Osteocyte (in vitro differentiated cells): ENCODE measurements at regions not wholly inside any gene's neighbourhood (a gene's known extent, or its start where the extent isn't known, plus 50 kb on each side); places are given as distances from the start of the nearest gene placed in this dataset. TPM values are rescaled to one million over a fixed set of nuclear protein-coding genes. Genes with fewer than 3 reads are reported as not detected.

Experiments used
- DNase-seq: peaks from one replicate; pipeline ENCODE4 v3.0.0; 2021; ENCODE audit warnings: mixed read lengths; ENCODE audit not compliant: unreplicated experiment; ENCODE audit errors: extremely low spot score
- H3K27ac Mint-ChIP-seq: one replicate; pipeline ENCODE4 v1.8.0; 2021; ENCODE audit warnings: mild to moderate bottlenecking, mixed read lengths; ENCODE audit not compliant: unreplicated experiment
- H3K27me3 Mint-ChIP-seq: one replicate; pipeline ENCODE4 v1.8.0; 2021; ENCODE audit warnings: mixed read lengths; ENCODE audit not compliant: unreplicated experiment
- H3K36me3 Mint-ChIP-seq: one replicate; pipeline ENCODE4 v1.8.0; 2021; ENCODE audit warnings: mixed read lengths; ENCODE audit not compliant: unreplicated experiment
- H3K4me1 Mint-ChIP-seq: one replicate; pipeline ENCODE4 v1.8.0; 2021; ENCODE audit warnings: mixed read lengths; ENCODE audit not compliant: unreplicated experiment
- H3K4me3 Mint-ChIP-seq: one replicate; pipeline ENCODE4 v1.8.0; 2021; ENCODE audit warnings: mild to moderate bottlenecking, moderate library complexity, mixed read lengths; ENCODE audit not compliant: unreplicated experiment
- H3K9me3 Mint-ChIP-seq: one replicate; pipeline ENCODE4 v1.8.0; 2021; ENCODE audit warnings: mixed read lengths; ENCODE audit not compliant: unreplicated experiment
- CTCF ChIP-seq: fragments of 200-600 bp; sonication (generic); IDR thresholded peaks from 2 replicates; pipeline ENCODE4 v1.5.0; 2021; ENCODE audit warnings: antibody characterized with exemption, mild to moderate bottlenecking, moderate library complexity
- microRNA-seq: library from miRNA; unstranded; fragments of <30 nt; microRNA quantifications from one replicate; pipeline ENCODE4 v1.1.0, GENCODE V29; 2020; ENCODE audit not compliant: unreplicated experiment

GRCh38 chr13:57073983-57074382 is 66.7 kb upstream of the PRR20A start:
- no peak overlapping the region for H3K27ac Mint-ChIP-seq
- H3K9me3 Mint-ChIP-seq = no peaks in the 10 kb centered on the region
- no peaks in the 10 kb centered on the region for H3K36me3 Mint-ChIP-seq
- no peaks in the 10 kb centered on the region for H3K27me3 Mint-ChIP-seq
- no peaks in the 10 kb centered on the region for H3K4me1 Mint-ChIP-seq
- TF ChIP-seq CTCF = no peak
- DNase-seq = no peak
- no peak overlapping the region for H3K4me3 Mint-ChIP-seq

GRCh38 chr13:57075588-57075987 is 65.1 kb upstream of the PRR20A start:
- H3K27ac Mint-ChIP-seq = no peak overlapping the region
- H3K4me1 Mint-ChIP-seq = no peaks in the 10 kb centered on the region
- no peak overlapping the region for H3K4me3 Mint-ChIP-seq
- no peaks in the 10 kb centered on the region for H3K9me3 Mint-ChIP-seq
- no peaks in the 10 kb centered on the region for H3K36me3 Mint-ChIP-seq
- no peaks in the 10 kb centered on the region for H3K27me3 Mint-ChIP-seq
- no peak for TF ChIP-seq CTCF
- no peak for DNase-seq

GRCh38 chr13:57087006-57087405 is 53.7 kb upstream of the PRR20A start:
- Mint-ChIP-seq H3K9me3 (peaks cover 9% of the 10 kb centered on the region), H3K27me3 (no peaks in the 10 kb centered on the region), H3K4me3 (no peak overlapping the region), H3K4me1 (no peaks in the 10 kb centered on the region), H3K27ac (no peak overlapping the region), H3K36me3 (no peaks in the 10 kb centered on the region)
- no peak for TF ChIP-seq CTCF
- no peak for DNase-seq

Small RNA genes in the stretch of these regions (microRNA-seq; reads per million reads assigned to microRNA genes)
- gene MIR1297 (not detected), gene MIR5007 (not detected)
